Activated T-helper 9 cell treated with anti-CD3 and anti-CD28 coated beads, Interleukin-2, amount 50 U/mL, for 16 hours (primary cell): ENCODE measurements at regions not wholly inside any gene's neighbourhood (a gene's known extent, or its start where the extent isn't known, plus 50 kb on each side); places are given as distances from the start of the nearest gene placed in this dataset.

Experiments
- DNase-seq: peaks from one replicate; pipeline ENCODE4 v3.0.0-alpha.2; 2020; ENCODE audit warnings: low read depth

- DNase-seq: no peak
Observed at GRCh38 chr10:10780746-10781145, 236.9 kb upstream of the CELF2 start.

GRCh38 chr10:10782603-10783002, 235.1 kb upstream of the CELF2 start:
- DNase-seq: no peak

- DNase-seq: no peak
Observed at GRCh38 chr10:10785627-10786026, 232.0 kb upstream of the CELF2 start.

- DNase-seq: no peak
Observed at GRCh38 chr10:10786109-10787090, 231.3 kb upstream of the CELF2 start.

GRCh38 chr10:10787586-10787985, 230.1 kb upstream of the CELF2 start:
- no peak for DNase-seq

- no peak for DNase-seq
Observed at GRCh38 chr10:10788761-10789160, 228.9 kb upstream of the CELF2 start.

- DNase-seq: no peak
Observed at GRCh38 chr10:10791869-10792268, 225.8 kb upstream of the CELF2 start.

- DNase-seq: no peak
Observed at GRCh38 chr10:10792681-10793080, 225.0 kb upstream of the CELF2 start.

- DNase-seq: no peak
Observed at GRCh38 chr10:10794046-10794445, 223.6 kb upstream of the CELF2 start.

GRCh38 chr10:10794791-10795191, 222.9 kb upstream of the CELF2 start:
- no peak for DNase-seq

- DNase-seq: no peak
Observed at GRCh38 chr10:10796061-10796773, 221.5 kb upstream of the CELF2 start.

- no peak for DNase-seq
Observed at GRCh38 chr10:10796774-10797415, 220.8 kb upstream of the CELF2 start.

GRCh38 chr10:10797513-10797912, 220.2 kb upstream of the CELF2 start:
- DNase-seq: no peak

- no peak for DNase-seq
Observed at GRCh38 chr10:10798102-10798863, 219.4 kb upstream of the CELF2 start.

GRCh38 chr10:10798864-10799192, 218.8 kb upstream of the CELF2 start:
- DNase-seq: no peak

- DNase-seq: no peak
Observed at GRCh38 chr10:10800961-10801360, 216.7 kb upstream of the CELF2 start.

- no peak for DNase-seq
Observed at GRCh38 chr10:10803278-10803677, 214.4 kb upstream of the CELF2 start.

- no peak for DNase-seq
Observed at GRCh38 chr10:10804061-10804460, 213.6 kb upstream of the CELF2 start.

GRCh38 chr10:10804998-10805740, 212.5 kb upstream of the CELF2 start:
- no peak for DNase-seq

GRCh38 chr10:10807106-10807505, 210.6 kb upstream of the CELF2 start:
- no peak for DNase-seq

GRCh38 chr10:10811562-10811961, 206.1 kb upstream of the CELF2 start:
- DNase-seq: no peak
